IMR-90 (cell line): ENCODE measurements at regions not wholly inside any gene's neighbourhood (a gene's known extent, or its start where the extent isn't known, plus 50 kb on each side); places are given as distances from the start of the nearest gene placed in this dataset.

Experiments used
- BHLHE40 ChIP-seq: fragments of 150-350 bp; IDR thresholded peaks from 2 replicates; pipeline ENCODE4 v1.6.1; 2016; ENCODE audit warnings: mild to moderate bottlenecking, low read depth, low read length
- RAD21 ChIP-seq: IDR thresholded peaks from 2 replicates; pipeline ENCODE4 v1.6.1; 2012; ENCODE audit warnings: low read length, improper control_type of control experiment
- RFX5 ChIP-seq: IDR thresholded peaks from 2 replicates; pipeline ENCODE4 v1.8.0; 2012; ENCODE audit warnings: low read depth, mild to moderate bottlenecking, low read length, moderate library complexity
- TF ChIP-seq, protein P1 (sequence below): conservative IDR thresholded peaks from 2 replicates; pipeline ENCODE4 v1.5.1; 2012; ENCODE audit warnings: mild to moderate bottlenecking, low read depth, low read length, improper control_type of control experiment
- TF ChIP-seq, protein P2 (sequence below): fragments of 150-350 bp; IDR thresholded peaks from 2 replicates; pipeline ENCODE4 v1.6.1; 2017; ENCODE audit warnings: mild to moderate bottlenecking, antibody characterized with exemption, low read length, low read depth
- TF ChIP-seq, protein P3 (sequence below): fragments of 150-350 bp; IDR thresholded peaks from 2 replicates; pipeline ENCODE4 v1.6.1; 2016; ENCODE audit warnings: low read depth, mild to moderate bottlenecking, low read length, moderate library complexity, borderline replicate concordance

DNA sequence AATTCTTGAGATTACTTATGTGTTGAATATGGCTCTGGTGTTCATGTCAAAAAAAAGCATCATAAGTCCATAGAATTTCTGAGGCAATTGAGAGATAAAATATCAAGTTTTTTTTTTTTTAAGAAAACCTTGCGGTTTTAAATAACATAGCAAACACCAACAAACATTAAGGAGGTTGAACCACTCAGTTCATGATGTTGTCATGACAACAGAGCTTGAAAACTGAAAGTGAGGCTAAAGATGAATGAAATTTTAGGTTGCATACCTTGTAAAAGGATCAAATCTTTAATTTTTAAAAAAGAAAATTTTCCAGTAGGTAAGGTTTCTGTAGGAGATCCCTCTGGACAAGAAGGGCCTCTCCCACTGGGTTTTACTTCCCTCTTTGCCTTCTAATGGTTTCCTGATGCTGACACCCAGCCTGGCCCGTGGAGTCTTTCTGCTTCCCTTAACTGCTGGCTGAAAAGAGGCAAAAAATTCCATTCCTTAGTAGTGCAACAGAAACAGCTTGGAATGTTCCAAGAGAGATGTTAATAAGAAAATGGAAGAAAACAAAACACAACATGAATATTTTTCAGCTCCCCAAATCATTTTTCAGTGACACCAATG lies 60.0 kb upstream of the FER start:
- TF ChIP-seq, protein P1, sequence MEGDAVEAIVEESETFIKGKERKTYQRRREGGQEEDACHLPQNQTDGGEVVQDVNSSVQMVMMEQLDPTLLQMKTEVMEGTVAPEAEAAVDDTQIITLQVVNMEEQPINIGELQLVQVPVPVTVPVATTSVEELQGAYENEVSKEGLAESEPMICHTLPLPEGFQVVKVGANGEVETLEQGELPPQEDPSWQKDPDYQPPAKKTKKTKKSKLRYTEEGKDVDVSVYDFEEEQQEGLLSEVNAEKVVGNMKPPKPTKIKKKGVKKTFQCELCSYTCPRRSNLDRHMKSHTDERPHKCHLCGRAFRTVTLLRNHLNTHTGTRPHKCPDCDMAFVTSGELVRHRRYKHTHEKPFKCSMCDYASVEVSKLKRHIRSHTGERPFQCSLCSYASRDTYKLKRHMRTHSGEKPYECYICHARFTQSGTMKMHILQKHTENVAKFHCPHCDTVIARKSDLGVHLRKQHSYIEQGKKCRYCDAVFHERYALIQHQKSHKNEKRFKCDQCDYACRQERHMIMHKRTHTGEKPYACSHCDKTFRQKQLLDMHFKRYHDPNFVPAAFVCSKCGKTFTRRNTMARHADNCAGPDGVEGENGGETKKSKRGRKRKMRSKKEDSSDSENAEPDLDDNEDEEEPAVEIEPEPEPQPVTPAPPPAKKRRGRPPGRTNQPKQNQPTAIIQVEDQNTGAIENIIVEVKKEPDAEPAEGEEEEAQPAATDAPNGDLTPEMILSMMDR = no peak
- TF ChIP-seq, protein P2, sequence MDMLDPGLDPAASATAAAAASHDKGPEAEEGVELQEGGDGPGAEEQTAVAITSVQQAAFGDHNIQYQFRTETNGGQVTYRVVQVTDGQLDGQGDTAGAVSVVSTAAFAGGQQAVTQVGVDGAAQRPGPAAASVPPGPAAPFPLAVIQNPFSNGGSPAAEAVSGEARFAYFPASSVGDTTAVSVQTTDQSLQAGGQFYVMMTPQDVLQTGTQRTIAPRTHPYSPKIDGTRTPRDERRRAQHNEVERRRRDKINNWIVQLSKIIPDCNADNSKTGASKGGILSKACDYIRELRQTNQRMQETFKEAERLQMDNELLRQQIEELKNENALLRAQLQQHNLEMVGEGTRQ = no peak
- TF ChIP-seq RAD21 = no peak
- TF ChIP-seq, protein P3, sequence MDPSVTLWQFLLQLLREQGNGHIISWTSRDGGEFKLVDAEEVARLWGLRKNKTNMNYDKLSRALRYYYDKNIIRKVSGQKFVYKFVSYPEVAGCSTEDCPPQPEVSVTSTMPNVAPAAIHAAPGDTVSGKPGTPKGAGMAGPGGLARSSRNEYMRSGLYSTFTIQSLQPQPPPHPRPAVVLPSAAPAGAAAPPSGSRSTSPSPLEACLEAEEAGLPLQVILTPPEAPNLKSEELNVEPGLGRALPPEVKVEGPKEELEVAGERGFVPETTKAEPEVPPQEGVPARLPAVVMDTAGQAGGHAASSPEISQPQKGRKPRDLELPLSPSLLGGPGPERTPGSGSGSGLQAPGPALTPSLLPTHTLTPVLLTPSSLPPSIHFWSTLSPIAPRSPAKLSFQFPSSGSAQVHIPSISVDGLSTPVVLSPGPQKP = no peak
- no peak for TF ChIP-seq RFX5
- TF ChIP-seq BHLHE40 = no peak
